ENCODE measurements at regions not wholly inside any gene's neighbourhood (a gene's known extent, or its start where the extent isn't known, plus 50 kb on each side); places are given as distances from the start of the nearest gene placed in this dataset.

GRCh38 chr9:105188746-105189145 is 55.7 kb upstream of the SLC44A1 start:
- TF ChIP-seq SUZ12 (IDR thresholded peaks at IDR 0.05; ENCODE audit: extremely low read depth, insufficient read depth, insufficient read length) (no peak), ZNF274 (IDR thresholded peaks at IDR 0.05; ENCODE audit: low read depth, low read length) (no peak), YY1 (IDR thresholded peaks at IDR 0.05; ENCODE audit: insufficient read depth, insufficient read length) (no peak)

Data from NT2/D1 (cell line).